Smooth muscle cell of the brain vasculature (primary cell): ENCODE measurements at regions not wholly inside any gene's neighbourhood (a gene's known extent, or its start where the extent isn't known, plus 50 kb on each side); places are given as distances from the start of the nearest gene placed in this dataset.

Experiments used
- DNase-seq: peaks from one replicate; pipeline ENCODE4 v3.0.0-alpha.2; 2012; ENCODE audit warnings: low read depth, low spot score

- DNase-seq, result no peak
Measured at GRCh38 chr15:39267685-39268084, 313.2 kb upstream of the THBS1 start.

- DNase-seq, result no peak
Measured at GRCh38 chr15:39269352-39269751, 311.5 kb upstream of the THBS1 start.

GRCh38 chr15:39269821-39270220 lies 311.1 kb upstream of the THBS1 start:
- no peak for DNase-seq

GRCh38 chr15:39270221-39270855 lies 310.5 kb upstream of the THBS1 start:
- DNase-seq, result no peak

- DNase-seq, result no peak
Measured at GRCh38 chr15:39270934-39271333, 309.9 kb upstream of the THBS1 start.

GRCh38 chr15:39272901-39273300 lies 308.0 kb upstream of the THBS1 start:
- DNase-seq, result no peak

GRCh38 chr15:39273717-39274411 lies 307.0 kb upstream of the THBS1 start:
- no peak for DNase-seq

- no peak for DNase-seq
Measured at GRCh38 chr15:39275066-39275465, 305.8 kb upstream of the THBS1 start.

GRCh38 chr15:39279311-39279710 lies 301.6 kb upstream of the THBS1 start:
- DNase-seq, result no peak

GRCh38 chr15:39281094-39281493 lies 299.8 kb upstream of the THBS1 start:
- no peak for DNase-seq

GRCh38 chr15:39282663-39283208 lies 298.1 kb upstream of the THBS1 start:
- no peak for DNase-seq

- DNase-seq, result no peak
Measured at GRCh38 chr15:39283531-39283930, 297.3 kb upstream of the THBS1 start.

- DNase-seq, result no peak
Measured at GRCh38 chr15:39285071-39285470, 295.8 kb upstream of the THBS1 start.

- DNase-seq, result no peak
Measured at GRCh38 chr15:39285663-39286062, 295.2 kb upstream of the THBS1 start.

- DNase-seq, result no peak
Measured at GRCh38 chr15:39286706-39287105, 294.2 kb upstream of the THBS1 start.

GRCh38 chr15:39287322-39288195 lies 293.3 kb upstream of the THBS1 start:
- no peak for DNase-seq

GRCh38 chr15:39290711-39291435 lies 290.0 kb upstream of the THBS1 start:
- DNase-seq, result no peak

GRCh38 chr15:39291690-39292089 lies 289.2 kb upstream of the THBS1 start:
- DNase-seq, result no peak

GRCh38 chr15:39296955-39297354 lies 283.9 kb upstream of the THBS1 start:
- DNase-seq, result no peak

GRCh38 chr15:39298271-39298962 lies 282.5 kb upstream of the THBS1 start:
- no peak for DNase-seq
